HG02642 (cell line): ENCODE measurements at regions not wholly inside any gene's neighbourhood (a gene's known extent, or its start where the extent isn't known, plus 50 kb on each side); places are given as distances from the start of the nearest gene placed in this dataset.

ENCODE experiments used
- ATAC-seq: cut with Tn5 transposase; IDR thresholded peaks from one replicate; pipeline ENCODE4 v1.9.1; 2021; ENCODE audit warnings: mild to moderate bottlenecking; ENCODE audit not compliant: unreplicated experiment, poor library complexity

DNA sequence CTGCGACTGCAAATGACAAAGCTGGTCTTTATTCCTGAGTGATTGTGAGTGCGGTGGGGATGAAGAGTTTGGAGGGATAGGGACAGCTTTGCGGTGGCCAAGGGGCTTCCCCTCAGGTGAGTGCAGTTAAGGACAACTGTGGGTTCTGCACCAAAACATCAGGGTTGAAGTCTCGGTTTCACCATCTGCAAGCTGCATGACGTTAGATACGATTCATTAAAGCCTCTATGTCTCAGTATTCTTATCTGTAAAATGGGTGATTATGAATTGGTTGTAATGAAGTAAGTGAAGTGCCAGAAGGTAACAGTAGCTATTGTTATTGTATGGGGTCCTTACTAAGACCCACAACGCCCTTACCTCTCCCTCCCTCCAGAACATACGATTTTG lies 226.8 kb upstream of the DAPK1 start:
- no peak for ATAC-seq

DNA sequence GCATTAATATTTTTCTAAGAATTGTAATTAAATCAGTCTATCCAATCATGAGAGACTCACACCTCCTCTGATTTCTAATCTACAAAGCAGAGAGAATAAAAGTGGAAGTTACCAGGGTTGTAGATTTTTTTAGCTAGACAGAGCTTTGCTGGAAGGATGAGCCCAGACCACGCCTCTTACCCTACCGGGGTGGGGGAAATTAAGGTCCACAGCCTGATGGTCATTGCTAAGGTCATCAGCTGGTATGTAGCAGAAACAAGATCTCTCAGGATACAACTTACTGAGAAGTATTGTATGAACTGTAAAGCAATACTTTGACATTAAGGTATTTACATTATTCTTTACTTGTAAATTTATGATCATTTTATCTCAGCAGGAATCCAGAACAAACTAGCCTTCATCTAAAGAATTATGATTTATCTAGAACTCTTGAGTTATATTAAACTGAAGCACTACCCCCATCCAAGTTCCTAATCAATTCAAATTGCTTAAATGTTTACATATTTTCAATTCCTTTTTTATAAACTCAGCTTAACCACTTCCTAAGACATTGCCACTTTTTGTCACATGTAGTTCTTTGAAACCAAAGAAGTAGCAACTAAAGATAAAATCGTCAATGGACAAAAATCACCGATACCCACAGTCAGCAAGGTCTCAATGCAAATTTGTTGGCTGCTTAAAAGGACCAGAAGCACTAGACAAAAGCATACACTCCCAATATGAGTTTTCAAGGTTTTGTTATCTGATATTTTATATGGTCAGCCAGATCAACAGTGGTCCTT lies 225.8 kb upstream of the DAPK1 start:
- no peak for ATAC-seq

DNA sequence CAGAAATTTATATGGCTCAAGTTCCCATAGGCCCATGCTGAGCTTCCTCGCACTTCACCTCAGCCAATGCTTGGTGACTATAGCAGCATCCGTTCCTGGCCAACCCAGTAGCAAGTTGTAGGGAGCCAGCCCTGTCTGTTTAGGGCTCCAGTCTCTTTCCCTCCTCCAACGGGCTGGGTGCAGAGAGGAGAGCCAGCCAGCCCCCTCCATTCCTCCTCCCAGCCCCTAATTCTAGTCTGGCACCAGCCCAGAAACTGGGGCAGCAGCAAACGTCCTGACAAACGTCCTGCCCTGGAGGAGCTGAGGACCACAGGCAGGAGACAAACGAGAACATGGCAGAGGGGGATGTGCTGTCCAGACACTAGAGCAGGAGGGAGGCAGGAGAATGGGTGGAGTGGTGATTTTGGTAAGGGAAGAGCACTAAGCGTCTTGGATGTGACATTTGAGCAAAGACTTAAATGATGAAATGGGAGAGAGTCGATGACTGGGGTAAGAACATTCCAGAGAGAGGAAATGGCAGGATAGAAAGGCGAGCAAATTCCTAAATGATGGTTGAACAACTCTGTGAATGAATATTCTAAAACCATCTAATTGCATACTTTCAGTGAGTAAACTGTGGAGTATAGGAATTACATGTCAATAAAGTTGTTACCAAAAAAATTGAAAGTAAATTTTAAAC lies 222.5 kb upstream of the DAPK1 start:
- no peak for ATAC-seq

DNA sequence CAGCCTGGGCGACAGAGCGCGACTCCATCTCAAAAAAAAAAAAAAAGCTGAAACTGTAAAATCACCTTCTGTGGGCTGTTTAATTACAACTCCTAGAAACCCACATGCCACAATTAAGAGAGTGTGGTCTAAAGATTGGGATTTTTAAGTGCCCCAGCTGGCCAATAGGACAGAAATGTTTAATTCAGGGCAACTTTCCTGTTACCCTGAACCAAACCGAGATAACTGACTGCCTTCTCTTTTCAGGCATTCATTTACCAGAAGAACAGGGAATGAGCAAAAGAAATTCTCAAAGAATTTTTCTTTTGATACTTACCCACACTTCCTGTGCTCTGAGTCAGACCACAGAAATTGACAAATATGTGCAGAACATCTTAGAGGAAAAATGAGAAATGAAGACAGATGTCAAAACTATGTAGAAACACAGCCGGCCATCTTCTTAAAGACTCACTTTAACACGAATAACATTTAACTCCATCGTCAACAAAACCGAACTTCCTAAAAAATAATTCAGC lies 221.3 kb upstream of the DAPK1 start:
- ATAC-seq = no peak

DNA sequence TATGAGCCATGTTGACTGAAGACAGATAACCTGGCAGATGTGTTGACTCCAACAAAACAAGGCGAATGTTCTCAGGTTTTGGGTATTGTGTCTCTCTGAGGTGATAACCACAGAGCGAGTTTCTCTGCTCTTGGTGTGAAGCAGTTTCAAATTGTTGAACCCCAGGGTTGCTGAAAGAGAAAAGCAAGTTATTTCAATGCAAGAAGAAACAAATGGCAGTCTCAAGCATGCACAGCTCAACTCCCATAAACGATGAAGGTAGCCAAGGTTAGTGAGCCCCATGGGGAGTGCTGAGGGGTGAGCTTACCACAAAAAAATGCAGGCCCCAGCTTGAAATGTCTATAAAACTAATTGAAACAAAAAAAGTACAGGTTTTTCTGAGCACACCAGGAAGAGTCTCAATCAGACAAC lies 220.8 kb upstream of the DAPK1 start:
- no peak for ATAC-seq

DNA sequence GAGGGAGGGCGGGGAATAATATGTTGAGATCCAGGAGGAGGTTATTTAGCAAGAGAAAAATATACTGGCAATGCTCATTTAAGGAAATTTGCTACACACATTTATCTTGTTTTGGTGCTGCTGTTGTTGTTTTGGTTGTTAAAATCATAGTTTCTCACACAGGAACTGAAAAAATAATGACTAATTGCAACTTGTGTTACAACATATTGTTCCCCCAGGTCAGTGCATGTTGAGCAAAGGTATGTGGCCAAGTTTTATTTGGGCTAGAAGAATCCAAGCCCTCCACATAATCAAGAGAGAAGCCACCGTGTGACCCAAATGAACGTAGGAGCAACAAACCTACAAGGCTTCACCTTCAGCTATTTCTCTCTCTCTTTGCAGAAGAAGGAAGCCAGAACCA lies 220.3 kb upstream of the DAPK1 start:
- ATAC-seq = no peak

DNA sequence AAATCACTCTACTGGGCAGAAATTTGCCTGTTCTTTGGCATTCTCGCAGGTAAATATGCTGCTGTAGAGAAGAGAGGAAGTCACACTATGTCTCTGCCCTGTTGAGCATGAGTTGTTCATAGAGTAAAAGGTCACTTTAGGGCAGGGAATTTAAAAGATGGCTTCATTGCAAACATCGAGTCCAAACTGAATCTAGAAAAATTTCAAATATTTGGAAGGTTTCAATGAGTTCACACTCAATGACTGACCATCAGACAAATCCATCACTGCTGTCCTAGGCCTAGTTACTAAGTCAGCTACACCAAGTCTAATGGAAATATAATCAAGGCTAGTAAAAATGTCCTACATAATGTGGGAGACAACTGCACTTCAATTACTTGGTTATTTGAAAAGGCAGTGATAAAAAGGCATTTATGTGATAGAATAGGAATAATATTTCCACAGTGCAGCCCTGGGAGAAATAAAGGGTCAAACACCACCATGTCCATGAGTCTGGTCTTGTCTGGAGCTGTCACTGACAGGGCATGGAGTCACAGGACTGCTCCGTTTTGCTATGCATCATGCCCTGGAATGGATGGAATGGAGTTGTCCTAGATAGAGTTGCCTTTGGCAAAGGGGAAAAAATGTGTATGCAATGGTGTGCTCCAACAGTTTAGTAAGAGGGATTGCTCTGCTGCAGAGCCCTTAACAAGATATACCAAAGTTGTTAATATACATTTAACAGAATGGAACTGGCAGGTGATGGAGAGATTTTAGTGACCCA lies 218.5 kb upstream of the DAPK1 start:
- no peak for ATAC-seq

DNA sequence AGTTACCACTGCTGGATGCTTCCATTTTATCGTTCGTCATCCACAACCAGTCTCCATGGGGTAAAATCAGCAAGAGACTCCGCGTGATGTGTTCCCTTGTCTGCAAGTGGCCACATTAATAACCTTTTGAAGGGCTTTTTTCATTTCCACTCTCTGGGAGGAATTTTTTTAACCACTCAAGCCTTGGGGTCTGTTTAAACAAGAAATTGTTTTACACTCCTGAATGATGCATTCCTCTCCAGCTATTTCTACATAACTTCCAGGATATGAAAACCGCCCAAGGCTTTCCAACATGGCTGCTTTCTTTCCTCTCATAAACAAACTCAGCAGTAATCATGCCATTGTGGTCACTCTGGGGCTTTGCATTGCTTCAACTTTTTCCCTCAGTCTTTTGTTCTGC lies 217.2 kb upstream of the DAPK1 start:
- no peak for ATAC-seq

DNA sequence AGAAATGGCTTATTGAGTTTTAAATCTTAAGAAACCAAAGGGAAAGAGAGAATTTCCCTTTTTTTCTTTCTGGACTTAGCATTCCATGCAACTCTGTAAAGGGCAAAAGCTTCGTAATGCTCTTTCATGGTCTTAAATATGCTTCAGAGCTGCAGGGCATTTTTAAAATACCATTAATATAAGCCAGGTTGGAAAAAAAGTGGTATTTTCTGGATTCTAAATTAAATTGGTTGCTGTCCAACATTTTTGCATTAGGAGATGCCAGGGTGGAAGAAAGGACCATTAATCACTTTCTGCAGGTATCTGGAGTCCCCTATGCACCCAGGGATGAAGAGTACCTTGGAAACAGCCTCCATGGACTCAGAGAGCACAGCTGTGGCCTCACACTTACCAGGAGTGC lies 215.1 kb upstream of the DAPK1 start:
- ATAC-seq = no peak

DNA sequence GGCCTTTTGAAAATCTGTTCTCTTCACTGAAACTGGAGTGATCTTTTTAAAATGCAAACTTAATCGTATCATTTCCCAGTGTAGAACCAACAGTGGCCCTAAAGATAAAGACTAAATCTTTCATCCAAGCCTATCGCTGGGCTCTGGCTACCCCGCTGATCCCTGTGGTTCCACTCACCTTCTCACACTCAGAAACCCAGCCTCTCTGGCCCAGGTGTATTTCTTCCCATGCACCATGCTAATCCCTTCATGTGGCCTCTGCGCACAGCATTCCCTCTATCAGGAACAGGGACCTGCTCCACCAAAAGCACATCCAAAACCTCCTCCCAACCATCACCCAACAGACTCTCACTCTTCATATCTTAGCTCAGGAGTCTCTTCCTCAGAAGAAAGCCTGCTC lies 214.1 kb upstream of the DAPK1 start:
- no peak for ATAC-seq

DNA sequence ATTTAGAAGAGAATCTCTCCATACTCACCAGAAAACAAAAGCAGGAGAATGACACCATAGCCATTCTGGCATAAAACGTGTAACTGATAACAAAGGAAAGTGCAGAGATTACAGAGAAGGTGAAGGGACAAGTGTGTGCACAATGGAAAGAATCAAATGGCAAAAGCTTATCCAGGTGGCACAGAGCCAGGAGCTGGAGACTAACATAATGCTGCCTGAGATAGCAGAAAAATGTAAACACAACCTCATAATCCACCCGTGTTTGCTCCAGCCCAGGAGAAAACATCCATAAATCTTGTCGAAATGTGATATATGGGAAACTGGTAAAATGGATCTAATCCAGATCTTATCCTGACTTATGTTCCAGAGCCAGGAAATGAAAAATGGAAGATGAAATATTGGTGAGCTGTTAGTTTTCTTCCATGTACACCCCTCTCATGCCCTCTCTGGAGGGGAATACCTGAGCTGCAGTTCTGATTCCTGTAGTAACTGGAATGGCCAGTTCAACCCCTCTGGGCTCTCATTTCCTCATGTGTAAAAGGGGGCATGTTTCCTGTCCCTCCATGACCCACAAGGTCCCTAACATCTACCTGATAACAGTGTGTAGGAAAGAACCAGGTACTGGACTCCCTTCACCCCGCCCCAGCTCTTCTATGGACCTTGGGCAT lies 212.3 kb upstream of the DAPK1 start:
- ATAC-seq = no peak

DNA sequence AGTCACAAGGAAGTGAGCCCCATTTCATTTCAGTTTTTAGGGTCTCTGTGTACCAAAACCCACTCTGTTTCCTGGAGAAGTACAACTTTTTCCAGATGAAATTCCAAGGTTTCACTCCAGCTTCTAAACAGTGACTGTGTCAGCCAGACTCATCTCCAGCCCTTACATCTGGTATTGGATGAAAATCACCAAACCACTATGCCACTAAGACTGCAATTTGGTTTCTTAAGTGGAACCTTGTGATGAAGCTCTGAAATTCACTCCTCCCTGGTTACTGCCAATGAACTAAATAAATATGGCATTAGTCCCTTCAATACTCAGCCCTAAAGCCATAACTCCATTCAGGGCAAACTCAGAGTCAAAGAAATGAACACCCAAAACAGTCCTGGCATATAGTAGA lies 211.2 kb upstream of the DAPK1 start:
- no peak for ATAC-seq

DNA sequence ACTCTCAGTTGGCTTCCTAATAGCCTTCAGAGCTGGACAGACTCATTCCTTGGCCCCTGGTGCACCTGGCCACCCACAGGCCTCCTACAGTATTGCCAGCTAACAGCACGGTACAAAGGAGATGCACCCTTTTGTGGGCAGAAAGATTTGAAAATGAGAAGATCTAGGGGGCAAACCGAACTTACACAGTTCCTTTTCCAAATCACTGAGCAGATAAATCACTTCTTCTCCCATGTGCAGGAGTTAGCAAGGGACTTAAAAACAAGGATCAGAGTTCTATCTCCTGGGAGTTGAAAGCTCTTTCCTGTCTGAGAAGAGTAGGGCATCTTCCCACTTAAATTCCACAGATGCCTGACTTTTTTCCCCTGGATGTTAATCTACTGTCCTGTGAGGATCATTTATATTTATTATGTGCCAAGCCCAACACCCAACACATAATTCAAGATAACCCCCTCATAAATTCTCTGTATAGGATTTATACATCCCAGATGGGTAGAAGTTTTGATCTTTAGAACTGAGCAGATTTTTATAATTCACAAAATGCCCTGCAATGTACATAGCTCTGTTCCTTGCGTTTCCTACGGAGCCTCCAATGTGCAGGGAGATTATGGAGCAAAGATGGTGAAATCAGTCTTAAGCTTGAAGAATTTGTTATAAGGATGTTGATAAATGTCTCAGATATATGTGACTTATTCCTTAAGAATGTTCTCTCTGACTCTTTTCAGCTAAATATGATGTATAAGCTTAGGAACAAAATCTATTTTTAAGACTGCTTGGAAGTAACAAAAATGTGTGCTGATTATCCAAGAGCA lies 207.2 kb upstream of the DAPK1 start:
- no peak for ATAC-seq

DNA sequence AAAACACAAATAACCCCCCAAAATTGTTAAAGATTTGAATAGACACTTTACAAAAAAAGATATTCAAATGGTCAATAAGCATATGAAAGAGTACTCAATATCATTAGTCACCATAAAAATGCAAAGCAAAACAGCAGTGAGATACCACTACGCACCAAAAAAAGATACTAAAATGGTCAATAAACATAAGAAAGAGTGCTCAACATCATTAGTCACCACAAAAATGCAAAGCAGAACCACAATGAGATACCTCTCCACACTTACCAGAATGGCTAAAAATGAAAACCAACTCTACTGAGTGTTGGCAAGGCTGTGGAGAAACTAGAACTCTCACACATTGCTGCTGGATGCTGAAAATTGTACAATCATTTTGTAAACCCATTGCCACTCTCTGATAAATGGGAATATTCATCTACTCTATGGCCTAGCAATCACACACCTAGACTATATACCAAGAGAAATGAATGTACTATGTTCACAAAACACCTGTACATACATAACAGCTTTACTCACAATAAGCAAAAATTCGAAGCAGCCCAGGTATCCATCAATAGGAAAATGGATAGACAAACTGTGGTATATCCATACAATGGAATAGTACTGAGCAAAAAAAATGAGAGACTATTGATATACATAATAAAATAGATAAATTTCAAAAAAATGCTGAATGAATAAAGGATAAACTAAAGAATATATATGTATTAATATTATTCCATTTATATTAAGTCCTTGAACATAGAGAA lies 205.0 kb upstream of the DAPK1 start:
- ATAC-seq = no peak

DNA sequence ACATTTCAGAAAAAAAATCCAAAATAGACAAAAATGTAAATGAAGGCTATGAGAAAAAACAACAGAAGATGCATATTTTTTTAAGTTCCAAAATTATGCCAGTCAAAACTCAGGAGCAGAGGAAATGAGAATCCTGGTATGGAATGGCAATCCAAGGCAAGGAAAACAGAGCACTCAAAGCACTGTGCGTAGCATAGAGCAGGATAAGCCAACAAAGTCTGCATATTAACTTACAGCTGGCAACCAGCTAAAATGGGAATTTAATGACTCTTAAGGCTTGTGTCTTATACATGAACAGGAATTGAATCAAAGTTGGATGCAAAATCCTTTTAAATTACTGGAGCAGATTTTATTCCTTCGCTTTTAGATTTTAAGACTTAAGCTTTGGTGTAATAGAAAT lies 203.5 kb upstream of the DAPK1 start:
- ATAC-seq = no peak

DNA sequence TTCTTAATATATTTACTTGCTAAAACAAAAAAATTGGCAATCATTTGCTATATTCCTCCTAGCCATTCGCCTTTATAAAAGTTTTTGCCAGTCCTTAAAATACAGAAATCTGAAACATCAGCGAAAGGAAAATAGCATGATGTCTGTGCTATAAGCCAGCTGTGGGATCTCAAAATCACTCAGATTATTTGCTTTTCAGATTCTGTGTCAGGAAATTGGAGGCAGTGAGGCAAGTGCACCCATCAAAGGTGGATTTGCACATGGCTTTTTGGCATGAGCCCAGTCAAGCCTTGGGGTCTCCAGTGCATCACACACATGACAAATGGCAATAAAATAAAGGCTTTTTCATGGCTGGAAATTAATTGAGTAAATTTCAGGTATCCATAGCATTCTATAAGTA lies 196.8 kb upstream of the DAPK1 start:
- ATAC-seq = no peak

DNA sequence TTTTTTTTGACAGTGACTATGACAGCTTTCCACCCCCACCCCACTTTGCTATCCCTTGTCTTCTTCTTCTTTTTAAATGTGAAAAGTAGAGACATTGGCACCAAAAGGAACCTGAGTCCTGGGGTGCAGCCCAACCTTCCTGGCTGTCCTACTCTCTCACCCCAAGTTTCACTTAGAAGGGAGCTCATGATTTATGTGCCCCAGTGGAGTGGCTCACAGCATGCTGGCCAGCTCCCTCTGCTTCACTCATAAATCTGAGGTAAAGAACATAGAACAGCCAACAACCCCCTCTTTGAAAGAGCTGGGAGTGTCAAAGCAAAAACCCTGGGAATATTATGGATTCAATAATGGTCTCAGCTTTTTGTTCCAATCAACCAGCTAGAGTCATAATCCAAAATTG lies 196.3 kb upstream of the DAPK1 start:
- ATAC-seq = no peak

DNA sequence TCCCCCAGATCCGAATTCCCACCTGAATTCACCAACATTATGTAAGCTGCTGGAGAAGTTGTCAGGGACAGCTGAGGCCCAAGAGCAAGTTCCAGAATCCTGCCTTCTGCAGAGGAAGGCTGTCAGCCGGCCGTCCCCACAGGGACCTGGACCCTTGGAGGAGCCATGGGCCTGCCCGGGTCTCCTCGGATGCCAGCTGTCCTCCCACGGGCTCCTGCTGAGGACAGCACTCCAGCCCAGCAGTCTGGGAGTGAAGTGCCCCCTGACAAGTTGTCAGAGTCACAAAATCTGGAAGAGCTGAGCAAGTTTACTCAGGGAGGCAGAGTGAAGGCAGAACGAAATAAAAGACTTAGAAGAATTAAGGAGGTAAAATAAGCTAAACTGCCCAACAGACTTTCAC lies 192.5 kb upstream of the DAPK1 start:
- ATAC-seq = no peak

DNA sequence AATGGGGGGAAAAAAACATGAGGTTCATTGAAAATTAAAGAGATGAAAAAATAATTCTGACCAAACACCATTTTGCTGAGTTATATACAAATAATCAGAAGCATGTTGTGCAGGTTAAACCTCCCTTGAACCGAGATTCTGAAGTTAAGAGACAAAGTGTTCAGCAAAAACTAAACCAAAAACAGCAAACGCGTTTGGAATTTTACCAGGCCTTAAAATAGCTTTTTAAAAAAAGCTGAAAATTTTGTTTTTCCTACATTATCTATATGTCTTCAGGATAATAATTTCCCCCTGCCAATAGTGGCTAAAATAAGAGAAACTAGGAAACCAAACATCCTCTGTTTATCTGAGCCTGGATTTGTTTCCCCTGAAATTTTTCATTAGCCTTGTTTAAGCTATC lies 191.7 kb upstream of the DAPK1 start:
- ATAC-seq = no peak
